DND-41 (cell line): ENCODE measurements at regions not wholly inside any gene's neighbourhood (a gene's known extent, or its start where the extent isn't known, plus 50 kb on each side); places are given as distances from the start of the nearest gene placed in this dataset.

Source experiments
- EZH2 ChIP-seq: IDR thresholded peaks from 3 replicates; pipeline ENCODE4 v1.6.1; 2012; ENCODE audit warnings: borderline replicate concordance, low read depth, mild to moderate bottlenecking, moderate library complexity, low read length, inconsistent platforms; ENCODE audit not compliant: severe bottlenecking
- TF ChIP-seq, protein P1 (sequence below): IDR thresholded peaks from 2 replicates; pipeline ENCODE4 v1.5.1; 2012; ENCODE audit warnings: borderline replicate concordance, low read length, moderate library complexity, mild to moderate bottlenecking; ENCODE audit not compliant: poor library complexity, severe bottlenecking; ENCODE audit errors: extremely low read depth

DNA sequence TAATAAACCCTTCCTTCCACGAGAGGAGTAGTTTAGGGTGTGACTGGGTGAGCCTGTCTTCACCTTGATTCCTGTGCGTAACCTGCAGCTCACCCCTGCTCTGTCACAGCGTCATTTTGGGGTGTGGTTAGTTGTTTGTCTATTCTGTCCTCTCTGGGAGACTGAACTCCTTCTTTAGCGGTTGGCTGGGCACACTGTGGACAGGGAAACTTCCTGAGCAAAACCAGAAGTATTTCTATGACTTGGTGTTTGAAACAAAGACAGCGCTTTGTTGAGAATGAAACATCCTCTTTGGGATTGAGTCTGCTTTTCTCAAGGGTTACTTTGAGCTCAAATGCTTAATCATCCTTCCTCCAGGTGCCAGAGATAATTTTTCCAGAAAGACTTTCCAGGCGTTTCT is 270.7 kb downstream of the HRH4 start:
- TF ChIP-seq, protein P1, sequence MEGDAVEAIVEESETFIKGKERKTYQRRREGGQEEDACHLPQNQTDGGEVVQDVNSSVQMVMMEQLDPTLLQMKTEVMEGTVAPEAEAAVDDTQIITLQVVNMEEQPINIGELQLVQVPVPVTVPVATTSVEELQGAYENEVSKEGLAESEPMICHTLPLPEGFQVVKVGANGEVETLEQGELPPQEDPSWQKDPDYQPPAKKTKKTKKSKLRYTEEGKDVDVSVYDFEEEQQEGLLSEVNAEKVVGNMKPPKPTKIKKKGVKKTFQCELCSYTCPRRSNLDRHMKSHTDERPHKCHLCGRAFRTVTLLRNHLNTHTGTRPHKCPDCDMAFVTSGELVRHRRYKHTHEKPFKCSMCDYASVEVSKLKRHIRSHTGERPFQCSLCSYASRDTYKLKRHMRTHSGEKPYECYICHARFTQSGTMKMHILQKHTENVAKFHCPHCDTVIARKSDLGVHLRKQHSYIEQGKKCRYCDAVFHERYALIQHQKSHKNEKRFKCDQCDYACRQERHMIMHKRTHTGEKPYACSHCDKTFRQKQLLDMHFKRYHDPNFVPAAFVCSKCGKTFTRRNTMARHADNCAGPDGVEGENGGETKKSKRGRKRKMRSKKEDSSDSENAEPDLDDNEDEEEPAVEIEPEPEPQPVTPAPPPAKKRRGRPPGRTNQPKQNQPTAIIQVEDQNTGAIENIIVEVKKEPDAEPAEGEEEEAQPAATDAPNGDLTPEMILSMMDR: no peak
- no peak for TF ChIP-seq EZH2
